ENCODE measurements at regions not wholly inside any gene's neighbourhood (a gene's known extent, or its start where the extent isn't known, plus 50 kb on each side); places are given as distances from the start of the nearest gene placed in this dataset.

GRCh38 chr6:125354649-125355048, 52.9 kb upstream of the HDDC2 start:
- H3K27ac Mint-ChIP-seq, result no peak overlapping the region

GRCh38 chr6:125356884-125357283, 55.1 kb upstream of the HDDC2 start:
- H3K4me1 Mint-ChIP-seq, result no peaks in the 10 kb centered on the region
- no peak for ATAC-seq (replicated peaks)
- no peak overlapping the region for H3K27ac Mint-ChIP-seq
- no peaks in the 10 kb centered on the region for H3K36me3 Mint-ChIP-seq (ENCODE audit: low read depth)
- peaks cover 10% of the 10 kb centered on the region for H3K27me3 Mint-ChIP-seq
- H3K9me3 Mint-ChIP-seq, result no peaks in the 10 kb centered on the region
- no peak overlapping the region for H3K4me3 Mint-ChIP-seq

More at GRCh38 chr6:125354649-125355048, 52.9 kb upstream of the HDDC2 start:
- Mint-ChIP-seq H3K4me1 (no peaks in the 10 kb centered on the region), H3K27me3 (peaks cover 3% of the 10 kb centered on the region), H3K9me3 (no peaks in the 10 kb centered on the region), H3K36me3 (ENCODE audit: low read depth) (no peaks in the 10 kb centered on the region), H3K4me3 (no peak overlapping the region)
- ATAC-seq (replicated peaks), result no peak

GRCh38 chr6:125357515-125358256, 55.9 kb upstream of the HDDC2 start:
- Mint-ChIP-seq H3K4me1 (no peaks in the 10 kb centered on the region), H3K4me3 (no peak overlapping the region), H3K27me3 (peaks cover 18% of the 10 kb centered on the region), H3K27ac (no peak overlapping the region), H3K36me3 (ENCODE audit: low read depth) (no peaks in the 10 kb centered on the region), H3K9me3 (no peaks in the 10 kb centered on the region)
- peak; percentile 56 for ATAC-seq (replicated peaks)

- ATAC-seq (replicated peaks), result no peak
- Mint-ChIP-seq H3K27ac (no peak overlapping the region), H3K9me3 (no peaks in the 10 kb centered on the region), H3K4me1 (no peaks in the 10 kb centered on the region), H3K4me3 (no peak overlapping the region), H3K36me3 (ENCODE audit: low read depth) (no peaks in the 10 kb centered on the region), H3K27me3 (peaks cover 20% of the 10 kb centered on the region)
Observed at GRCh38 chr6:125358898-125359297, 57.1 kb upstream of the HDDC2 start.

GRCh38 chr6:125361868-125362267, 60.1 kb upstream of the HDDC2 start:
- Mint-ChIP-seq H3K36me3 (ENCODE audit: low read depth) (no peaks in the 10 kb centered on the region), H3K27ac (no peak overlapping the region), H3K4me3 (no peak overlapping the region), H3K4me1 (no peaks in the 10 kb centered on the region), H3K9me3 (no peaks in the 10 kb centered on the region), H3K27me3 (peaks cover 38% of the 10 kb centered on the region)
- ATAC-seq (replicated peaks), result no peak

- Mint-ChIP-seq H3K4me3 (no peak overlapping the region), H3K9me3 (no peaks in the 10 kb centered on the region), H3K27me3 (peaks cover 45% of the 10 kb centered on the region), H3K36me3 (ENCODE audit: low read depth) (no peaks in the 10 kb centered on the region), H3K27ac (no peak overlapping the region), H3K4me1 (no peaks in the 10 kb centered on the region)
- no peak for ATAC-seq (replicated peaks)
Observed at GRCh38 chr6:125363039-125363823, 61.5 kb upstream of the HDDC2 start.

GRCh38 chr6:125363824-125364165, 62.0 kb upstream of the HDDC2 start:
- peaks cover 45% of the 10 kb centered on the region for H3K27me3 Mint-ChIP-seq
- H3K4me1 Mint-ChIP-seq, result no peaks in the 10 kb centered on the region
- H3K9me3 Mint-ChIP-seq, result no peaks in the 10 kb centered on the region
- no peak for ATAC-seq (replicated peaks)
- H3K36me3 Mint-ChIP-seq (ENCODE audit: low read depth), result no peaks in the 10 kb centered on the region
- no peak overlapping the region for H3K4me3 Mint-ChIP-seq
- H3K27ac Mint-ChIP-seq, result no peak overlapping the region

- ATAC-seq (replicated peaks), result no peak
- Mint-ChIP-seq H3K4me3 (no peak overlapping the region), H3K36me3 (ENCODE audit: low read depth) (no peaks in the 10 kb centered on the region), H3K9me3 (no peaks in the 10 kb centered on the region), H3K27me3 (peaks cover 42% of the 10 kb centered on the region), H3K27ac (no peak overlapping the region), H3K4me1 (no peaks in the 10 kb centered on the region)
Observed at GRCh38 chr6:125365230-125365629, 63.5 kb upstream of the HDDC2 start.

GRCh38 chr6:125367036-125367782, 65.4 kb upstream of the HDDC2 start:
- no peaks in the 10 kb centered on the region for H3K9me3 Mint-ChIP-seq
- no peak for ATAC-seq (replicated peaks)
- H3K27me3 Mint-ChIP-seq, result peaks cover 32% of the 10 kb centered on the region
- H3K36me3 Mint-ChIP-seq (ENCODE audit: low read depth), result no peaks in the 10 kb centered on the region
- no peak overlapping the region for H3K27ac Mint-ChIP-seq
- H3K4me1 Mint-ChIP-seq, result no peaks in the 10 kb centered on the region
- no peak overlapping the region for H3K4me3 Mint-ChIP-seq

GRCh38 chr6:125370343-125370742, 68.6 kb upstream of the HDDC2 start:
- Mint-ChIP-seq H3K4me3 (no peak overlapping the region), H3K36me3 (ENCODE audit: low read depth) (no peaks in the 10 kb centered on the region), H3K9me3 (no peaks in the 10 kb centered on the region), H3K27ac (no peak overlapping the region), H3K4me1 (no peaks in the 10 kb centered on the region), H3K27me3 (peaks cover 28% of the 10 kb centered on the region)
- no peak for ATAC-seq (replicated peaks)

- peaks cover 37% of the 10 kb centered on the region for H3K27me3 Mint-ChIP-seq
- no peaks in the 10 kb centered on the region for H3K36me3 Mint-ChIP-seq (ENCODE audit: low read depth)
- H3K27ac Mint-ChIP-seq, result no peak overlapping the region
- H3K4me1 Mint-ChIP-seq, result no peaks in the 10 kb centered on the region
- H3K9me3 Mint-ChIP-seq, result no peaks in the 10 kb centered on the region
- no peak overlapping the region for H3K4me3 Mint-ChIP-seq
- ATAC-seq (replicated peaks), result no peak
Observed at GRCh38 chr6:125375013-125375412, 73.2 kb upstream of the HDDC2 start.

GRCh38 chr6:125375821-125376220, 74.1 kb upstream of the HDDC2 start:
- peaks cover 37% of the 10 kb centered on the region for H3K27me3 Mint-ChIP-seq

GRCh38 chr6:125377621-125378020, 75.9 kb upstream of the HDDC2 start:
- ATAC-seq (replicated peaks), result no peak
- H3K27me3 Mint-ChIP-seq, result peaks cover 36% of the 10 kb centered on the region

More at GRCh38 chr6:125375821-125376220, 74.1 kb upstream of the HDDC2 start:
- no peak overlapping the region for H3K4me3 Mint-ChIP-seq
- no peaks in the 10 kb centered on the region for H3K9me3 Mint-ChIP-seq
- no peaks in the 10 kb centered on the region for H3K4me1 Mint-ChIP-seq
- ATAC-seq (replicated peaks), result no peak
- H3K27ac Mint-ChIP-seq, result no peak overlapping the region
- H3K36me3 Mint-ChIP-seq (ENCODE audit: low read depth), result no peaks in the 10 kb centered on the region

GRCh38 chr6:125379174-125379573, 77.4 kb upstream of the HDDC2 start:
- Mint-ChIP-seq H3K27ac (no peak overlapping the region), H3K9me3 (no peaks in the 10 kb centered on the region), H3K4me3 (no peak overlapping the region), H3K27me3 (peaks cover 33% of the 10 kb centered on the region), H3K36me3 (ENCODE audit: low read depth) (no peaks in the 10 kb centered on the region), H3K4me1 (no peaks in the 10 kb centered on the region)
- ATAC-seq (replicated peaks), result no peak

More at GRCh38 chr6:125377621-125378020, 75.9 kb upstream of the HDDC2 start:
- no peak overlapping the region for H3K27ac Mint-ChIP-seq
- H3K4me3 Mint-ChIP-seq, result no peak overlapping the region
- no peaks in the 10 kb centered on the region for H3K9me3 Mint-ChIP-seq
- no peaks in the 10 kb centered on the region for H3K4me1 Mint-ChIP-seq
- no peaks in the 10 kb centered on the region for H3K36me3 Mint-ChIP-seq (ENCODE audit: low read depth)
